SK-N-MC (cell line): ENCODE measurements at regions not wholly inside any gene's neighbourhood (a gene's known extent, or its start where the extent isn't known, plus 50 kb on each side); places are given as distances from the start of the nearest gene placed in this dataset.

ENCODE experiments used
- EZH2 ChIP-seq: fragments of 200-600 bp; sonication (generic); IDR thresholded peaks from one replicate; pipeline ENCODE4 v1.6.1; 2017; ENCODE audit warnings: antibody characterized with exemption
- FOXP2 ChIP-seq: optimal IDR thresholded peaks from 2 replicates; pipeline ENCODE3; 2011; ENCODE audit warnings: mild to moderate bottlenecking, moderate library complexity; ENCODE audit not compliant: insufficient read depth; ENCODE audit errors: extremely low read length, control extremely low read depth
- POLR2AphosphoS5 ChIP-seq: IDR thresholded peaks from 2 replicates; pipeline ENCODE4 v1.6.1; 2012; ENCODE audit warnings: mild to moderate bottlenecking, low read depth, low read length, borderline replicate concordance

GRCh38 chr5:141793403-141793802, 84.8 kb downstream of the PCDH1 start:
- TF ChIP-seq EZH2: no peak
- TF ChIP-seq POLR2AphosphoS5: no peak
- TF ChIP-seq FOXP2: no peak
